ENCODE measurements at regions not wholly inside any gene's neighbourhood (a gene's known extent, or its start where the extent isn't known, plus 50 kb on each side); places are given as distances from the start of the nearest gene placed in this dataset.

GRCh38 chr6:50990750-50991446, 172.2 kb downstream of the TFAP2B start:
- TF ChIP-seq, protein P1, sequence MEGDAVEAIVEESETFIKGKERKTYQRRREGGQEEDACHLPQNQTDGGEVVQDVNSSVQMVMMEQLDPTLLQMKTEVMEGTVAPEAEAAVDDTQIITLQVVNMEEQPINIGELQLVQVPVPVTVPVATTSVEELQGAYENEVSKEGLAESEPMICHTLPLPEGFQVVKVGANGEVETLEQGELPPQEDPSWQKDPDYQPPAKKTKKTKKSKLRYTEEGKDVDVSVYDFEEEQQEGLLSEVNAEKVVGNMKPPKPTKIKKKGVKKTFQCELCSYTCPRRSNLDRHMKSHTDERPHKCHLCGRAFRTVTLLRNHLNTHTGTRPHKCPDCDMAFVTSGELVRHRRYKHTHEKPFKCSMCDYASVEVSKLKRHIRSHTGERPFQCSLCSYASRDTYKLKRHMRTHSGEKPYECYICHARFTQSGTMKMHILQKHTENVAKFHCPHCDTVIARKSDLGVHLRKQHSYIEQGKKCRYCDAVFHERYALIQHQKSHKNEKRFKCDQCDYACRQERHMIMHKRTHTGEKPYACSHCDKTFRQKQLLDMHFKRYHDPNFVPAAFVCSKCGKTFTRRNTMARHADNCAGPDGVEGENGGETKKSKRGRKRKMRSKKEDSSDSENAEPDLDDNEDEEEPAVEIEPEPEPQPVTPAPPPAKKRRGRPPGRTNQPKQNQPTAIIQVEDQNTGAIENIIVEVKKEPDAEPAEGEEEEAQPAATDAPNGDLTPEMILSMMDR (IDR thresholded peaks at IDR 0.05; ENCODE audit: low read depth, low read length, poor library complexity, severe bottlenecking), result no peak
- TF ChIP-seq EZH2phosphoT487 (IDR thresholded peaks at IDR 0.05; ENCODE audit: borderline replicate concordance, low read length), result no peak
